Fibroblast of villous mesenchyme (primary cell): ENCODE measurements at regions not wholly inside any gene's neighbourhood (a gene's known extent, or its start where the extent isn't known, plus 50 kb on each side); places are given as distances from the start of the nearest gene placed in this dataset.

ENCODE experiments used
- DNase-seq: peaks from one replicate; pipeline ENCODE4 v3.0.0-alpha.2; 2010; ENCODE audit warnings: low read depth
- H3K4me3 ChIP-seq: 2 replicates; pipeline ENCODE4 v1.5.1; 2011; ENCODE audit warnings: low read depth, mild to moderate bottlenecking, low read length
- TF ChIP-seq, protein P1 (sequence below): IDR thresholded peaks from 2 replicates; pipeline ENCODE4 v1.5.1; 2012; ENCODE audit warnings: low read depth, mild to moderate bottlenecking, low read length; ENCODE audit not compliant: insufficient read depth

- DNase-seq = no peak
- TF ChIP-seq, protein P1, sequence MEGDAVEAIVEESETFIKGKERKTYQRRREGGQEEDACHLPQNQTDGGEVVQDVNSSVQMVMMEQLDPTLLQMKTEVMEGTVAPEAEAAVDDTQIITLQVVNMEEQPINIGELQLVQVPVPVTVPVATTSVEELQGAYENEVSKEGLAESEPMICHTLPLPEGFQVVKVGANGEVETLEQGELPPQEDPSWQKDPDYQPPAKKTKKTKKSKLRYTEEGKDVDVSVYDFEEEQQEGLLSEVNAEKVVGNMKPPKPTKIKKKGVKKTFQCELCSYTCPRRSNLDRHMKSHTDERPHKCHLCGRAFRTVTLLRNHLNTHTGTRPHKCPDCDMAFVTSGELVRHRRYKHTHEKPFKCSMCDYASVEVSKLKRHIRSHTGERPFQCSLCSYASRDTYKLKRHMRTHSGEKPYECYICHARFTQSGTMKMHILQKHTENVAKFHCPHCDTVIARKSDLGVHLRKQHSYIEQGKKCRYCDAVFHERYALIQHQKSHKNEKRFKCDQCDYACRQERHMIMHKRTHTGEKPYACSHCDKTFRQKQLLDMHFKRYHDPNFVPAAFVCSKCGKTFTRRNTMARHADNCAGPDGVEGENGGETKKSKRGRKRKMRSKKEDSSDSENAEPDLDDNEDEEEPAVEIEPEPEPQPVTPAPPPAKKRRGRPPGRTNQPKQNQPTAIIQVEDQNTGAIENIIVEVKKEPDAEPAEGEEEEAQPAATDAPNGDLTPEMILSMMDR = no peak
- no peak overlapping the region for H3K4me3 ChIP-seq
Measured at GRCh38 chr2:66318009-66318561, 116.8 kb upstream of the MEIS1 start.

DNA sequence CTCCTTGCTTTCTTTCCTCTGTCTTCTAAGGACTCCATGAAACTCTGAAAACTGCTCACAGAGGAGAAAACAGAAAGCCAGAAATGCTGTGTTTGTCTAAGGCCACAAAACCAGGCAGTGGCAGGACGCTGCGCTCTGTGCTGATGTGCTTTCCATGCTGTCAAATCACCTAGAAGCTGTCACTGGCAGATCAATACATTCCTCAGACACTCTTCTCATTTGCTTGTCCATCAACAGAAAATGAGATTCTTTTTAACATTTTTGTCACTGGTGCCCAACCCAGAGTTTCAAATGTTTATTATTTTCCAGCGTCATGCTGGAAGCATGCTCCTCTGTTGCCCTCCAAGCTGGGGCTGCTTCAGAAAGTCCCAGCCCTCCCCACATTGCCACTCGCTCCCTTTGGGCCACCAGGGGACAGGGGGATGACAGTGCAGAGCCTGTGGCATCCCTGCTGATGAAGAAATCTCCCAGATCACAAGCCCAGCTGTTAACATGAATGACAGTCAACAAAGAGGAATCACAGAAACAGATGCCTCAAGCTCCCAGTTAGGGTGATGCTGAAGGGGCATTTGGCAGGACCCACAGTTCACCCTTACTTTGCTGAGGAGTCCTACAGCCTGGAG, 117.5 kb upstream of the MEIS1 start:
- no peak for DNase-seq
- H3K4me3 ChIP-seq = no peak overlapping the region
- TF ChIP-seq, protein P1 = no peak

DNA sequence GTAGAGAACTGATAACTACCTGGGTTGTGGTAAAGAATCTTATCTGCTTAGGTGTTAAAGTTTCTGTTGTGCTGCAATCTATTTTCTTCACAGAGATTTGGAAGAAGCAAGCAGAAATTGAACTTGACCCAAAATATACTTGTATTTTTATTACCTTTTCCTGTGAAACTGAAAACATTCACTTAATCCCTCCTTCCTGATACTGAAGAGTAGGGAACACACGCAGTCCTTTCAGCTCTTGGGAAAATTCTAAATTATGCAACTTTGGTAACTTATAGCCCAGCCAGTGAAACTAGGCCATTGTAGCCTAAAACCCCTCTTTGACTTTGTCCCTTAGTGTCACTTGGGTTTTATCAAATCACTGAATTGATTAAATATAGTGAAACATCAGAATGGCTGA, 128.4 kb upstream of the MEIS1 start:
- TF ChIP-seq, protein P1 = no peak
- DNase-seq = peak; percentile 14

GRCh38 chr2:66305718-66306117, 129.2 kb upstream of the MEIS1 start:
- H3K4me3 ChIP-seq = no peak overlapping the region
- TF ChIP-seq, protein P1 = no peak
- no peak for DNase-seq

More for the DNA sequence above, 128.4 kb upstream of the MEIS1 start:
- no peak overlapping the region for H3K4me3 ChIP-seq

- DNase-seq = no peak
- no peak overlapping the region for H3K4me3 ChIP-seq
- TF ChIP-seq, protein P1 = no peak
Measured at GRCh38 chr2:66303471-66303870, 131.5 kb upstream of the MEIS1 start.

GRCh38 chr2:66301767-66302140, 133.2 kb upstream of the MEIS1 start:
- DNase-seq = no peak
- TF ChIP-seq, protein P1 = no peak
- H3K4me3 ChIP-seq = no peak overlapping the region

DNA sequence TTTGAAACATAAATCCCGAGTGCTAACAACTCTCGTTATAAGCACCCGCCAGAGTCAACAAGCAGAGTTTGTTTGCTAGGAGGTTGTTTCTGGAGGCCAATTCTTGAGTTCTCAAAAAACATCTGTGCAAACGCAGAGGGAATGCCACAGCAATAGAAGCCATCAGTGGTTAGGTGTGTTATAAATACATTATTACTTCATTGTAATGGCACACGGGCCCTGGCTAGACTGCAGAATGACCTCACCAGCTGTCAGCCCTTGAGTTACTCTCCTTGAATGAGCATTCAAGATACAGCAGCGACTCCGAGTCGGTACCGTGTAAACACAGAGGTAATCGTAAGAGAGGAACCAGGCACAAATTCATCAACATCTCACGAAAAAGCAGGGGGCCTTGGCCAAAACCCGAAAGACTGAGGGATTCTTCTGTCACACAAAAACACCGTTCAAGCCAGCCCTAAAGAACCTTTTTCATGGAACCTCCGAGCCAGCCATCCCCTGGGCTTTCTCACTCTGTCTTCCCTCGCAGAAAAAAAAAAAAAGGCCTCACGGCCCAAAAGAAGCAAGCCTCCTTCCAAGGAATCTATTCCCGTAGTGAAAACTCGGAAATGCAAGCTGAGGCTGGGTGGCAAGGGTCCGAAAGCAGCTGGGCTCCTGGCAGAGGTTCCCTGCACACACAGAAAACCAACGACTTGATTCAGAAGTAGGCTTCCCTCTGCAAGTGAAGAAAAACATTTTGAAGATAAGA, 133.7 kb upstream of the MEIS1 start:
- no peak for DNase-seq
- TF ChIP-seq, protein P1 = no peak
- H3K4me3 ChIP-seq = no peak overlapping the region
